ENCODE measurements at regions not wholly inside any gene's neighbourhood (a gene's known extent, or its start where the extent isn't known, plus 50 kb on each side); places are given as distances from the start of the nearest gene placed in this dataset.

DNA sequence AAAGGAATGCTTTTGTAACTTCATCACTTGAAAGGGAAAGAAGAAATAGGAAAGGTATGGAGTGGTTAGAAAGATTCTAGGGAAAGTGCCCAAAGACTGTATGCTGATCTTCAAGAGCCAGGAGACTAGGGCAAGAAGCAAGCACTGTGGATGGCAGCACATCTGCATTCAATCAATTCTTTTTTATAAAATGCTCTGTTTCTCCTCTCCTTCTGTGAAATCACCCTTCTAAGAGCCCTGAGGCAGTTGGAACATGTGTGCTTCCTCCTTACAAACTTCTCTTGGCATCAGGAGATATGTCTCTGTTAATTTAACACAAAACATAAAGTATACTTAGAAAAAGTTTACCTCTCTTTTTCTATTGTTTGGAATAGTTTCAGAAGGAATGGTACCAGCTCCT is 1162.2 kb upstream of the GJE1 start:
- DNase-seq (ENCODE audit: low spot score): no peak

DNA sequence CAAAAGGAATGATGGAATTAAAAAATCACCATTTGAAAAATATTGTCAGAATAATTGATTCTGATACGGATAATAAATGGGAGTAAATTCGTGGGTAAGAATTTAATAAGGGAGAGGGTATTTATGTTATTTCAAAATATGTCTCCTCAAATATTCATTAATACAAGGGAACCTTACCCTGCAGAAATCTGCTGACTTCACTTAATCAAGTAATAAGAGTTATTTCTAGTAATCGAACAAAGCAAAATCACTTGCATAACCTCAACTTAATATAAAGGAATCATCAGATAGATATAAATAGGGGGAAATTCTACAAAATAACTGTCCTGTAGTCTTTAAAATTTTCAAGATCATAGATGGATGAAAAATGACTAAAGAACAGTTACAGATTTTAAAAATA is 1164.7 kb upstream of the GJE1 start:
- no peak for DNase-seq (ENCODE audit: low spot score)

DNA sequence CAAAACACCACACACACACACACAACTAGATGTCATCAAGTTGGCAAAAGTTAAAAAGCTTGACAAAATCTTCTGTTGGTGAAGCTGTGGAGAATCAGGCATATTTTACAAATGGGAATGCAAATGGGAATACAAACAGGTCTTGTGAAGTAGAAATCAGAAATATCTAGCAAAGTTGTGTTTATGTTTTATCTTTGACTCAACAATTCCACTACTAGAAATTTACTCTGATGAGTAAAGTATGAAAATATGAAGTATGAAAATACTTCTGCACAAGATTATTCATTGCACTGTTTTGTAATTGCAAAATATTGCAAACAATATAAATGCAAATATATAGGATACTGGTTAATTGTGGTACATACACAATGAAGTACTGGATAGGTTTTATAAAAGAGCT is 1166.0 kb upstream of the GJE1 start:
- DNase-seq (ENCODE audit: low spot score): no peak

DNA sequence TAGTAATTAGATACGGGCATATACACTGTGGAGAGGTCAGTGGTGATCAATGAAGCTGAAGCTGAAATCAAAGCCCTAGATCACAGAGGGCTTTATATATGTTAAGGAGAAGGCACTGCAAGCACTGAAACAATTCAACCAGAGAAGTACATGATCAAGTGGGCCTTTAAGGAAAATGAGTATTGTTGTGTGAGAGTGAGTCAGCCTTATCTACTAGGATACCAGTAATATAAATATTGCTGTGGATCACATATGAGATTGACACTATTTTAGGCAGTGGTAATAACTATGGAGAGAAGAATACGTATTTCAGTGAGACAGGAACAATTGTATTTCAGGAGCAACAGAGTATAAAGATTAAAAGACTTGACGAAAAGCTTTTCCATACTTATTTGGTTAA is 1172.2 kb upstream of the GJE1 start:
- no peak for DNase-seq (ENCODE audit: low spot score)

DNA sequence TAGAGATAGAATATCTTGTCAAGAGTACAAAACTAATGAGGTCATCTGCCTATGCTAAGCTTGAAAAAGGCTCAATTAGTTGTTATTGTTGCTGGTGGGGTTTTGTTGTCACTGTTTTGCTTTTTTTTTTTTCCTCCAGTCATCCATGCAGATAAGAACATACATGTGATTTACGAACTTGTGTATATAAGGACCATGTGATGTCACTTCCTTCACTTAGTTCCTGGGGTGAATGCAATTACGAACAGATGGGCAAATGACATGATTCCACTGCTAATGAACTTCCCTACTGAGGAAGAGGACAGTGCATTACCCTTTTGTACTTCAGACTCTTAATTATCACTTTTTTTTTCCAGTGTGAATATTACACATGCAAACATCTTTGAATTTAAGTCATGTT is 1175.3 kb upstream of the GJE1 start:
- no peak for DNase-seq (ENCODE audit: low spot score)

DNA sequence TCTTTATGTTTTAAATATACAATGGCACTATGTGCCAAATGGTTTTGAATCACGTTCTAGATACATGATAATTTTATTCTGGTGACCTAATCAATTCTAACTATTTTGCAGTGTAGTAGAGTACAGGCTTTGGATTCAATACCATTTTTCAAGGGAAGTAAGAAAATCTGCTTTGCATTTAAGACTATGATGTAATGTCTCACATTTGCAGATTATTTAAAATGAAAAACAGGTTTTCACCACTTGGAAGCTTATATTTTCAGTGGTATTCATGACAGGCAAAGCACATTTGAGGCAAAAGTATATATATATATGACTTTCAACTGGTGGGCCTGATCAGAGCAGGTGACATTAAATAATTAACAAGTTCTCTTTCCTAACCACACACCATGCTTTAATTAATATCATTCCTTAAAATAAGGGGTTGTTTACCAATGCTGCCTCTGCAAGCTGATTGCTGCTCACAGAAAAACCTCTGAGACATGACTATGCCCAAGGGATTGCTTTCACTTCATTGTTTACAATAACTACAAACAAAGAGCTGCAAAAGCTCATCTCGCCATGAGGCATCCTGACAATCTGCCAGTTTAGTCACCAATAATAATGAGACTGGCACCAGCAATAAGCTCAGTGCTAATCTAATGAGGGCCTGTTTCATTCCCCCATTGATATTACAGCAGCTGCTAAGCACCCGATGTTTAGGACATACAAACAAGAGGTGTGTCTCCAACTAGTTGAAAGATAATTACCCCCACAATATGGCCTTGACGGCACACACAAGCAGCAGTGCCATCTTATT is 1176.0 kb upstream of the GJE1 start:
- no peak for DNase-seq (ENCODE audit: low spot score)

DNA sequence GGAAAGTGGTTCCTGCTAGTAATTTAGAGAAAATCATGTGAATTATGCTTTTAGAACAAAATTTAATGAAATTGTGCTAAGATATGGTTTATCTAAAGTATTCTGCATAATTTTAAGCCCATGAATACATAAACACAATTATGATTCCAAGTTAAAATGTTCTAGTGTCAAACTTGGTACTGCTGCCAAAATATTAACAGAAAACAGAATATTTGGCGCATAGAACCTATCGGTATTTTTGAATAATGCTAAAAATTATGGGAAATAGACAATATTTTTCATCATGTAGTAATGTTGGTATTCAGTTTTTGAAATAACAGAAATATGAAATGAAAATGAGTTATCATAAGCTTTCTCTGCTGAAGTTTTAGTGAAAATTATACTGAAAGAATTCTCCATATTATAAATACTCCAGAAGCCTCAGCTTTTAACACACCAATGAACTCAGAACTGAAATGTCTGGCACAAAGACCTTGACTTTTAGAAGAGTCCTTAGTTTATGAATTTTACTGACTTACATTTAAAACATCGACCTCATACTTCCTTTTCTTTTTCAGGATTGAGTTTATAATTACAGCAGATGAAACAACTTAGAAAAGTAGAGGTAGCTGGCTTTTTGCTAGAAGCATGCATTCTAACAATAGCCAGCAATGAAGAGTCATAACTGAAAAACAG is 1192.3 kb upstream of the GJE1 start:
- no peak for DNase-seq (ENCODE audit: low spot score)

DNA sequence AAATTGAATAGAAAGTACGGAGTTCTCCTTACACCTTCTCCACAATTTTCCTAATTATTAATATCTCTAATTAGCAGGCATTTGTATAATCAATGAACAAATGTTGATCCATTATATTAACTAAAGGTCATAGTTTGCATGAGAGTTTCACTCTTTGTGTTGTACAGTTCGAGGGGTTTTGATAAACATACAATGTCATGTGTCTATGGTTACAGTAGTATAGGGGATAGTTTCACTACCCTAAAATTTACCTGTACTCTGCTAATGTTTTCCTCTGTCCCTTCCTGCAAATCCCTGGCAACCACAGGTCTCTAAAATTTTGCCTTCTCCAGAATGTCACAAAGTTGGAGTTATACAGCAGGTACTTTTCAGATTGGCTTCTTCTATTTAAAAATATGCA is 1199.8 kb upstream of the GJE1 start:
- DNase-seq (ENCODE audit: low spot score): no peak

DNA sequence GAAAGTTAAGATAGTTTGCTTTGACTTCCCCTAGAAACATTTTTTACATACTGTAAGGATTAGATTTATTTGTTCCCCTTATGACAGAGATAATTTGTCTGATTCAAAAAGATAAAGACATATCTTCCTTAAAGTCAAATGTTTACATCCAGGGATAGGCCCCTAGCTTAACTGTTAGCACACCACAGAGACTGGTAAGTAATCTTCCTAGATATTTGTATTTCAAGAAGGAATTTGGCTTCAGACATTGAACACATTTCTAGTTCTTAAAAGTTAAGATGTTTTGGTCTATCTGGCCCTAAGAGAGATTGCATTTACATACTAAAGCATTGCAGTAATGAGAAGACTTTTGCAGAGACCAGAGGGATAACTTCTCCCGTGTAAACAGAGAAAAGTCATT is 1201.1 kb upstream of the GJE1 start:
- DNase-seq (ENCODE audit: low spot score): no peak

DNA sequence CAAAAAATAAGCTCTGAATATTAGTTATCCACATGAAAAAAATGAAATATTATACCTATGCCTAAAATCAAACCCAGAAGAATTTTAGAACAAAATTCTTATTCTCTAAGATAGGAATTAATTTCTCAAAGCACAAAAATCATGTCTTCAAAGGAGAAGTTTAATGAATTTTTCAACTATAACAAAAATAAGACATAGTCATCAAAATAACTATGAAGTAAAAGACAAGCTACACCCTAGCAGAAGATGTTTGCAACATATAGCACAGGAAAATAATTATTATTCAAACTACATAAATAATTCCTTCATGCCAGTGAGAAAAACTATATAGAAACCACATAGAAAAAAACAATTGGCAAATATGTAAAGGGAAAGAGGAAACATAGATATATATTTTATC is 1203.6 kb upstream of the GJE1 start:
- no peak for DNase-seq (ENCODE audit: low spot score)

DNA sequence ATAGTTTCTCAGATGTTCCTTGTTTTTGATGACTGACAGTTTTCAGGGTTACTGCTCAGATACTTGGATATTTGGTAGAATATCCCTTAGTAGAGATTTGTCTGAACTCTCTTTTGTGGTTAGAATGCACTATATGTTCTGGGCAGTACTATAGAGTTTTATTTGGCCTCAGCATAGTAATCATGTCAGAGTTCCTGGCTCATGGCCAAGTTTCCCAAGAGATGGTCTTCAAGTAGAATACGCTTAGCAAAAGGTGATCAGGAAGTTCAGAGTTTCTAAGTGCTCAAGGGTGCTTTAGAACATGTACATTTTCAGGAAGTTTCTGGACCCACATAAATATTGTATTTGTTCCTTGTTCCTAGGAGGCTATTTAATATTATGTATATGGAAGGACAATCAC is 1209.7 kb upstream of the GJE1 start:
- no peak for DNase-seq (ENCODE audit: low spot score)

DNA sequence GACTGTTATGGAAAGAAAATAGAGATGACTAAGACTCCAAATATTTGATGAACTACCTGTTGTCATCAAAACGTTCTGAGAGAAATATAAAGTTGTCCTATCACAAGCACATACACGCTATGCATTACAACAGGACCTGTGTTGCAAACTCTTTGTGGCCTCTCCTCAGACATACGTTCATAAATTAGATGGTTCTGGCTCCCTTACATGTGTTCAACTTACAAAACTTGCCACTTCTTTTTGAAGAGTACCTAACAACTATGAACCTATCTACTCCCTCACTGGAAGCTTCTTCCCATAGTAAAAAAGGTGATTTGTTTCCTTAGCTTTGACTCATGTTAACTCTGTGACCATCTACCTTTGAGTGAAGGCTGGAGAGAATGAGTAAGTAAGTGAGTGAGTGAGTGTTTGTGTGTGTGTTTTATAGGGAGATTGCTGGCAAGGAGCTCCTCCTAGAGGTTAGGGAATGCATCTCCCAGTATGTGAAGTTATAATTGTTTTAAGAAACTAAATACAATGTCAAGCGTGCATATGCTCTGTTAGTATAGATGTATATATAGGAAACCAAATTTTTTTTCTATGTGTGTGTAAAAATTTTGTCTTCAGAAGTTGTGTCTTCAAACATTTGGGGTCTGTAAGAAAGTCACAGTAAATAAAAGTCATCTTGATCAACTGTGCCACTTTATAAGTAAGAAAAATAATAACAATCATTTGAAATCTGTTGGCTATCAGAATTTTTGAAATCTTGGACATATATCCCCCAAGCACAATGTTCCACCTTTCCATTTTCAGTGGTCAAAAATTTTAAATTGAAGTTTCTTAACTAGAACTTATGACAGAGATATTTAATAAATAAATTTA is 1211.1 kb upstream of the GJE1 start:
- DNase-seq (ENCODE audit: low spot score): no peak

DNA sequence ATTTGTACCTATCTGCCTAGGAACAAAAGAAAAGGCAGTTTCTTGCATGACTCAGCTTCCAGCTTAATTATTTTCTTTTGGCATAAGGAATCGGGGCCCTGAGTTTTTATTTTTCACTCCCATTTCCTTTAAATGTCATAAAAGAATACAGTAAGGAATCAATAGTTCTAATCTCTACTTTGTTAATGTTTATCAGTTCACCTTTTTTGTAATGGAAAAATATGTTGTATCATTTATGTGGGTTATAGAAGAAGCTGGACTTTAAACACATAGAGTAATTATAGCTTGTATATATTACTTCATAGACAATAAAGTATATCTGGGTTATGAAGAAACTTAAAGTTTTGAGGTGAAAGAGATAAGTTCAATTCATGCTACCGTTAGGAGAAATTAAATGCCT is 1214.8 kb upstream of the GJE1 start:
- DNase-seq (ENCODE audit: low spot score): no peak

DNA sequence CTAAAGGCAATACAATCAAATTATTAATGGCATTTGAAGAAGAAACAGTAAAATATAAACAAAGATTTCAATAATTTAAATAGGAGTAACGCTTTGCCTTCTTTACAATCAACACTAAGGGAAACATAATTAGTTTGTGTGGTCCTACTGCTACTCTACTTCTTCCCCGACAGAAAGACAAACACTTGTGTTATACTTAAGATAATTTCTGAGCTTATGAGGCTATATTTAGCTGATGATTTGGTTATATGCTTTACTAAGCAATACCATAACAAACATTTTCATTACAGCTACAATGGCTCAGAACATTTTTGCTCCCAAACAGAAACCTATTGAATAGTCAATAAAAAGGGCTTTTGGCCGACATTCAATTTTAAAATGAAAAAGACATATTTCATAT is 1217.2 kb upstream of the GJE1 start:
- DNase-seq (ENCODE audit: low spot score): no peak

DNA sequence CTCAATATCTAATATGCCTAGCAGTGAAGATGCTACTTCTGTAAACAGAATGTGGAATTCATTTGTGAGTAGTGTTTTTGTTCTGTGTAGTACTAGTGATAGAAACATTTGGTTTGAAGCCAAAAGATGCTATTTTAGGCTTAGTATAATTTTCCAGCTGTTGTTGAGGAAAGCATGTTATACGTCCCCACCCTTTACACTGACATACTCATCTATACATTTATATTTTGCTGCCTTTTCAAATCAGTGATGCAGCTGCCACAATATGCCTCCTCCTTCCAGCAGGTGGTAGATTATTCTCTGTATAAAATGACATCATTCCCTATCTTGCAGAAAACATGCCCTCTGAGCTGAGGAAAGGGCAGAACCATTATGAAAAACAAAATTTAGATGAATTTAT is 1217.6 kb upstream of the GJE1 start:
- DNase-seq (ENCODE audit: low spot score): no peak

DNA sequence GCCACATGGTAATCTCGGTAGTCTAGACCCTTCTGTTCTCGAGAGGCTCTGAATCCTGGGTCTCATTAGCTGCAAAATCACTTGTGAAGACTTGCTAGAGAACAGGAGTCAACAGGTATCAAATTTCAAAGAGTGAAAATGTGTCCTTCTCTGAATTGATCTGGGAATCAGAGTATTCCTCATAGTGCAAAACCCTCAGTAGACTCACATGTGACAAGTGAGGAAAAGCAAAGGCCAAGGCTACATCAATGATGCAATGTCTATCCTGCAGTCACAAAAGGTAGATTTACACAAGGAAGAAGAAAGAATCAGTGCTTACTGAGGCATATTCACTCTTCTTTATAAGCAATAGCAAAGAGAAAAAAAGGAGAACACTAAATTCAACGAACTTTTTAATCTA is 1220.0 kb upstream of the GJE1 start:
- no peak for DNase-seq (ENCODE audit: low spot score)

DNA sequence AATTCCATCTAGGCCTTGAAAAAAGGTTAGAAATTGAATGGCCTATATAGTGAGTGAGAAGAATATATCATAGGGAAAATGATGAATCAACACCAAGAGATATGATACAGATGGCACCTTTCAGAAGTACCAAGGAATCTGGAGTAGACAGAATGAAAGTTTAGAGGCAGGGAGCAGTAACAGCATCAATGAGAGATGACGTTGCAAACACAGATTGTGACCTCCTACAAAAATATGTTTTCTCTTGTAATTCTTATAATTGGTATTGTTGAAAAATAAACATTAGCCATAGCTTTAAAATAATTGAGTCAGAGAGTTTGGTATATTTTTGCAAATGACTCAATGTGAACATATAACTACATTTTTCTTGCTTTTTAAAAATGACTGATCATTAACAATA is 1223.1 kb upstream of the GJE1 start:
- DNase-seq (ENCODE audit: low spot score): no peak

DNA sequence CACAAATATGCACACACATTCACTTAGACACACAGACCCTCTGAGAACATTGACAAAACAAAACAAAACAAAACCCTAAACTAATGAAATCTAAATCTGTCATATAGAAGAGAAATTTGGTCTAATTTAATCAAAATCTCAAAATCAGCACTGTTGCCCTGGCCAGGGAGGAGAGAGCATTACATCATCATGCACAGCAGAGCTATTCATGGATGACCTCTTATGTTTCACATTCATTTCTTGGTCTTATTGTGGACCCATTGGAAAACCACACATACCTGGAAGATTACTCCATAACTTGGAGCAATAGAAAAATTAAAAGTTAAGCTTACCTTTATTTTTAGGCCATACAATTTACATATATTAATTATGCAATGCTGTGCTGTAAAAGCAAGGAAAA is 1223.6 kb upstream of the GJE1 start:
- no peak for DNase-seq (ENCODE audit: low spot score)

DNA sequence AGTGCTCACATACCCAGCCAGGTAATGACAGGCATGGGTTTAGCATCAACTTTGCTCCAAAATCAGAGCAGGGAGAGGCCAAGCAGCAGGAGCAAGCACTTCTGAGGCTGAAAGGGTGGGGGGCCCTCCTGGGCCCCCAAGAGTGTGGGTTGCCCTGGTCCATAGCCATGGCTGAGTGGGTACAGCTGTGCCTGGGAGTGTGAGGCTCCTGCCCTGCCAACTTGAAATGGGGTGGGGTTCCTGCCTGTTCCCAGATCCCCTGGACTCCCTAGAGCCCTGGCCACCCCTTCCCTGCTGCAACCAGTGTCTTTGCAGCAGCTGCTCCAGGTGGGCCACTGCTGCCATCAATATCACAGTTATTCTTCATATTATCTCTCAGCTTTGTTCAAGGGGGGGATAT is 1224.2 kb upstream of the GJE1 start:
- DNase-seq (ENCODE audit: low spot score): no peak

DNA sequence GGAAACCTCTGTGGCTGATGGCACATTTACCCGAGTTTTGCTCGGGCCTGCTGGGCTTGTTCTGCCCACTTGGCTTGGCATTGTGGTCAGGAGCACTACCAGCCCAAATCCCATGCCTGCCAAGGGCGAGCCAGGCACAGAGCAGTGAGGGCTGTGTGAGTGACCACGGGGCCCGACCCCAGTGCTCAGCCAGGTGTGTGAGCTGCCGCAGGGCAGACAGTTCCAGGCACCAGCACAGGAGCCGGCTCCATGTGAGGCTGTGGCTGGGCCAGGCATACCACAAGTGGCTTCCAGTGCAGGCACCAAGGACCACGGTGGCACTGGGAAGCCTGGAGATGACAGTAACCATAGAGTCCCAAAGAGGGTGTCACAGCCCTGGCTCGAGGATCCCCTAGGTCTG is 1225.5 kb upstream of the GJE1 start:
- DNase-seq (ENCODE audit: low spot score): no peak

DNA sequence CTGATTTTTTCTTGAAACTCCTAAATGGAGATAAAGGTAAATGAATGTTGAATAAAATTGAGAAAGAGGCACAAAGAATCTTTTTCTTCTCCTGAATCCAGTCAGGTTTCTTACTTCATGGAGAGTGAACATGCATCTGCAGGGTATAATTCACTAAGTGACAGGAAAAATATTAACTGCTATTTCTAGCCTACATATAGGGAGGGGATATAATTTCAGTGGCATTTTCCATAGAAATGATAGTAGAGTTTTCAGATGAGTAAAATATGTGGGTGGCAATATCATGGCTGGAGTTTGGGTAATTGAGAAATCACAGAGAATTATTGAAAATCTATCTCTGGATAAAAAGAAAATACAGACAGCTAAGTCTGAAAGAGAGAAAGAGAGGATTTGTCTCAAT is 1227.0 kb upstream of the GJE1 start:
- no peak for DNase-seq (ENCODE audit: low spot score)

DNA sequence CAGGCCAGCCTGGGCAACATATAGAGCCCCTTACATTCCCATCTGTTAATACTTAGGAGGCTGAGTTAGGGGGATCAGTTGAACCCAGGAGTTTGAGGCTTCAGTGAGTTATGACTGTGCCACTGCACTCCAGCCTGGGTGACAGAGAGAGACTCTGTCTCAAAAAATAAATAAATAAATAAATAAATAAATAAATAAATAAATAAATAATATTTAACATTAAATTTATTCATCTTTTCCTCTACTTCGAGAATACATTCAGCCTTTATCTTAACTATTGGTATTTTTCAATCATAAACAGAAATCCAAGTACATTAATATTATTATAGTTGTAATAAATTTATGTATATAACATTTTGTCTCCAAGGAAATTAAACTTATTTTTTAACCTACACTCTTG is 1227.7 kb upstream of the GJE1 start:
- no peak for DNase-seq (ENCODE audit: low spot score)

All from hematopoietic multipotent progenitor cell treated with erythropoietin and hydrocortisone succinate and interleukin-3 and kit ligand, for 17 days (in vitro differentiated cells).